ENCODE measurements at regions not wholly inside any gene's neighbourhood (a gene's known extent, or its start where the extent isn't known, plus 50 kb on each side); places are given as distances from the start of the nearest gene placed in this dataset.
"Not testable (repeated sequence)": the region's sequence is repeated elsewhere in the genome, so short reads cannot be mapped to it uniquely, and the experiment has no call there.

GRCh38 chr14:27845241-27845850 is 921.2 kb upstream of the FOXG1 start:
- ChIA-PET CTCF (no interaction called here), POLR2A (no interaction called here)

GRCh38 chr14:27845902-27846301 is 920.7 kb upstream of the FOXG1 start:
- ChIA-PET POLR2A (no interaction called here), CTCF (no interaction called here)

- CTCF ChIA-PET: not testable (repeated sequence)
Measured at GRCh38 chr14:27847480-27847879, 919.1 kb upstream of the FOXG1 start.

GRCh38 chr14:27849193-27849592 is 917.4 kb upstream of the FOXG1 start:
- CTCF ChIA-PET, POLR2A ChIA-PET: not testable (repeated sequence)

More at GRCh38 chr14:27847480-27847879, 919.1 kb upstream of the FOXG1 start:
- POLR2A ChIA-PET: not testable (repeated sequence)

- ChIA-PET CTCF (no interaction called here), POLR2A (no interaction called here)
Measured at GRCh38 chr14:27862684-27863083, 903.9 kb upstream of the FOXG1 start.

GRCh38 chr14:27863166-27863565 is 903.4 kb upstream of the FOXG1 start:
- ChIA-PET CTCF (no interaction called here), POLR2A (no interaction called here)

GRCh38 chr14:27881063-27881462 is 885.5 kb upstream of the FOXG1 start:
- ChIA-PET POLR2A (no interaction called here), CTCF (no interaction called here)

- CTCF ChIA-PET: no interaction called here
- POLR2A ChIA-PET: no interaction called here
Measured at GRCh38 chr14:27881646-27882045, 884.9 kb upstream of the FOXG1 start.

- CTCF ChIA-PET: no interaction called here
Measured at GRCh38 chr14:27886256-27886655, 880.3 kb upstream of the FOXG1 start.

GRCh38 chr14:27890259-27890658 is 876.3 kb upstream of the FOXG1 start:
- ChIA-PET POLR2A (no interaction called here), CTCF (no interaction called here)

More at GRCh38 chr14:27886256-27886655, 880.3 kb upstream of the FOXG1 start:
- POLR2A ChIA-PET: no interaction called here

GRCh38 chr14:27908484-27908883 is 858.1 kb upstream of the FOXG1 start:
- POLR2A ChIA-PET, CTCF ChIA-PET: not testable (repeated sequence)

GRCh38 chr14:27916326-27916725 is 850.3 kb upstream of the FOXG1 start:
- ChIA-PET CTCF (no interaction called here), POLR2A (no interaction called here)

GRCh38 chr14:27917896-27918295 is 848.7 kb upstream of the FOXG1 start:
- ChIA-PET CTCF (no interaction called here), POLR2A (no interaction called here)

- CTCF ChIA-PET: no interaction called here
- POLR2A ChIA-PET: no interaction called here
Measured at GRCh38 chr14:27927519-27927918, 839.1 kb upstream of the FOXG1 start.

GRCh38 chr14:27929797-27930347 is 836.7 kb upstream of the FOXG1 start:
- CTCF ChIA-PET: no interaction called here
- POLR2A ChIA-PET: no interaction called here

GRCh38 chr14:27938392-27938791 is 828.2 kb upstream of the FOXG1 start:
- POLR2A ChIA-PET: no interaction called here
- CTCF ChIA-PET: no interaction called here

GRCh38 chr14:27945512-27945911 is 821.1 kb upstream of the FOXG1 start:
- CTCF ChIA-PET: no interaction called here
- POLR2A ChIA-PET: no interaction called here

- ChIA-PET CTCF (no interaction called here), POLR2A (no interaction called here)
Measured at GRCh38 chr14:27958757-27959156, 807.8 kb upstream of the FOXG1 start.

GRCh38 chr14:27995691-27996090 is 770.9 kb upstream of the FOXG1 start:
- POLR2A ChIA-PET: no interaction called here
- CTCF ChIA-PET: no interaction called here

GRCh38 chr14:28001002-28001401 is 765.6 kb upstream of the FOXG1 start:
- CTCF ChIA-PET: no interaction called here
- POLR2A ChIA-PET: no interaction called here

GRCh38 chr14:28012629-28013415 is 753.8 kb upstream of the FOXG1 start:
- POLR2A ChIA-PET: no interaction called here
- CTCF ChIA-PET: no interaction called here

GRCh38 chr14:28020112-28020511 is 746.5 kb upstream of the FOXG1 start:
- POLR2A ChIA-PET: no interaction called here
- CTCF ChIA-PET: no interaction called here
